Large intestine (tissue), 3 donors: ENCODE measurements at regions not wholly inside any gene's neighbourhood (a gene's known extent, or its start where the extent isn't known, plus 50 kb on each side); places are given as distances from the start of the nearest gene placed in this dataset.
A peak's percentile ranks its signal among the peaks of the same experiment; 100 is the strongest.

Source experiments
- DNase-seq, 2 donors: peaks; one replicate each; pipeline versions ENCODE4 v3.0.0 to v3.0.0-alpha.2; 2013
- H3K27ac ChIP-seq: one replicate; pipeline ENCODE4 v1.5.1; 2013; ENCODE audit warnings: low read length
- H3K27me3 ChIP-seq: 2 replicates; pipeline ENCODE4 v1.6.1; 2013; ENCODE audit warnings: low read length; ENCODE audit not compliant: control insufficient read depth, insufficient read depth
- H3K36me3 ChIP-seq: 2 replicates; pipeline ENCODE4 v1.6.1; 2013; ENCODE audit warnings: low read length; ENCODE audit not compliant: control insufficient read depth, insufficient read depth
- H3K4me1 ChIP-seq: one replicate; pipeline ENCODE4 v1.6.1; 2013; ENCODE audit warnings: low read length; ENCODE audit not compliant: control insufficient read depth, insufficient read depth
- H3K4me3 ChIP-seq: one replicate; pipeline ENCODE4 v1.5.1; 2013; ENCODE audit warnings: low read length
- H3K9me3 ChIP-seq: one replicate; pipeline ENCODE4 v1.6.1; 2013; ENCODE audit warnings: mild to moderate bottlenecking, low read depth, low read length, moderate library complexity; ENCODE audit not compliant: control insufficient read depth
- WGBS: methylation state at CpG from one replicate; pipeline ENCODE4 v1.1.5; 2013; ENCODE audit warnings: low lambda C conversion rate; ENCODE audit not compliant: insufficient coverage; 5-methylcytosine and 5-hydroxymethylcytosine counted together

DNA sequence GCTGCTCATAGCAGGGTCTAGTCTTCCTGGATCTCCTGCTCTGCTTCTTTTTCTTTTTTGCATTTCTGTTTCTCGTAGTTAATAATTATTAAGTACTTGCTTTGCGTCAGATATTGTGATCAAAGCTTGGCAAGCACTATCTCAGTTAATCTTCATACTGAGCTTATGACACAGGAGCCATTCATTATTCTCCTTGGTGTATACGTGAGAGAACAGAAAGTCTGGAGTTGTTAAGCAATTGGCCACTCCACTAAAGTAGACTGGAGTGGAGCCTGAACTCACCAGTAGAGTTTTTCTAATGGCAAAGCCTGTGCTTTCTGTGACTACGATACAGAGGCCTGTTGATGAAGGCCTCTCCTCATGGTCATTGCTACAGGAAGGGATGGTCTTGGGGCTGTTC is 285.9 kb downstream of the RFC3 start:
- H3K27me3 ChIP-seq, result no peaks in the 10 kb centered on the region
- H3K4me1 ChIP-seq, result no peaks in the 10 kb centered on the region
- WGBS, result no CpG with 5 or more reads among the region's 4 CpGs
- H3K27ac ChIP-seq, result no peak overlapping the region
- no peak for DNase-seq
- no peak overlapping the region for H3K4me3 ChIP-seq
- no peaks in the 10 kb centered on the region for H3K9me3 ChIP-seq
- H3K36me3 ChIP-seq, result no peaks in the 10 kb centered on the region

DNA sequence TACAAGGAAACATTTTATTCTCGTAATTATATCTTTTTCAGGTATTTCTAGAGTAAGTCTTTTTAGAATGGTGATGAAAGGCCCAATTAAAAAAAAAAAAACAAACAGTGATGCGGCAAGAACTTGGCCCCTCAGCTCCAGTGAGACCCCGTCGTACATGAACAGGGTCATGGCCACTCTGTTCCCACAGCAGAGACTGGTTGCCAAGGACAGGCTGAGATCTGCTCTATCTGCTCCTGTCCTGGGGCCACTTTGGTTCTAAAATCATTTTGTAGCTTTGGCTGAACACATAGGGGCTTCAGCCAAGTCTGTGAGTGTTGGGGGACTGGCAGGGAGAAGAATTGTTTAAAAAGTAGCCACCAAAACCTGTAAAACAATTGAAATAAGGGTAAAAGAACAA is 286.9 kb downstream of the RFC3 start:
- 88% methylated on average over 1 of the region's 4 CpGs for WGBS
- no peaks in the 10 kb centered on the region for H3K36me3 ChIP-seq
- peaks cover 2% of the 10 kb centered on the region for H3K9me3 ChIP-seq
- no peaks in the 10 kb centered on the region for H3K4me1 ChIP-seq
- no peak overlapping the region for H3K4me3 ChIP-seq
- no peak overlapping the region for H3K27ac ChIP-seq
- H3K27me3 ChIP-seq, result no peaks in the 10 kb centered on the region
- no peak for DNase-seq

DNA sequence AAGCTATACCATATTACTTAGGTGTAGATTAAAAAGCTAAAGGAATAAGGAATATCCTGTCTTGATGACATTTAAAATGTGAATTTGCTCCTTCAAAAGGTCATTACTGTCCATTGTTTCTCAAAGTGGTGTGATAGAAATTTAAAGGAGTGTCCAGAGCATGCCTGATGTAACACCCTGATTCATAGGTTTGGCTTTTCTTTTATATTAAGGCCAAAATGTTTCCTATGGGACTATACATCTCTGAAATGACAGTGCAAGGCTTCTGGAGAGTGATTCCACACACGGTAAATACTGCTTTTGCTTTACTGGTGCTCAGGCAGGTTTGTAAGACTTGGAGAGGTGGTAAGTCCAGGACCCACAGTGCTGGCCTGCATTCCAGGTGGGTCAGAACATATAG is 289.9 kb downstream of the RFC3 start:
- H3K9me3 ChIP-seq, result peaks cover 2% of the 10 kb centered on the region
- no peak overlapping the region for H3K27ac ChIP-seq
- H3K36me3 ChIP-seq, result no peaks in the 10 kb centered on the region
- H3K27me3 ChIP-seq, result no peaks in the 10 kb centered on the region
- no peaks in the 10 kb centered on the region for H3K4me1 ChIP-seq
- WGBS, result no CpG with 5 or more reads among the region's 1 CpG
- no peak overlapping the region for H3K4me3 ChIP-seq
- no peak for DNase-seq

DNA sequence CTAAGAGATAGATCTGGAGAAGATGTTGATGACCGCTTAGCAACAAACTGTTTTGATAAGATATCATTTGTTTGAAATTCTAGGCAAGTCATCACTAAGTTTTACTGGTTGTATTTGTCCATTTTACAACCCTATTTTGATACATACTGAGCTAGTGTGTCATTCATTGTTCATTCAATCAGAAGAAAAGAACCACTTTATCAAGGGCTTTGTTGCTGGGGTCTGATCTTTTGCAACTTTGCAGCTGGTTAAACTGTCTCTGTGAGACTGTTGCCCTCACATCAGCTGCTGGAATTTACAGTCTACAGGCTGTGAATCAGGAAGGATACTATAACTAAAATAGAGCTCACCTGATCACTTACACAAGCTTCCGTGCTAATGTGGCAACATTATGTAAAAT is 290.5 kb downstream of the RFC3 start:
- DNase-seq, result no peak
- no peak overlapping the region for H3K27ac ChIP-seq
- H3K4me3 ChIP-seq, result no peak overlapping the region
- no peaks in the 10 kb centered on the region for H3K4me1 ChIP-seq
- 88% methylated on average over 1 of the region's 2 CpGs for WGBS
- no peaks in the 10 kb centered on the region for H3K27me3 ChIP-seq
- no peaks in the 10 kb centered on the region for H3K36me3 ChIP-seq
- peaks cover 2% of the 10 kb centered on the region for H3K9me3 ChIP-seq

- H3K4me1 ChIP-seq, result no peaks in the 10 kb centered on the region
- no peaks in the 10 kb centered on the region for H3K36me3 ChIP-seq
- no peaks in the 10 kb centered on the region for H3K27me3 ChIP-seq
- no peak overlapping the region for H3K27ac ChIP-seq
- no CpG with 5 or more reads among the region's 3 CpGs for WGBS
- no peaks in the 10 kb centered on the region for H3K9me3 ChIP-seq
- no peak for DNase-seq
- no peak overlapping the region for H3K4me3 ChIP-seq
These were observed 296.6 kb downstream of the RFC3 start for GRCh38 chr13:34114581-34114980.

DNA sequence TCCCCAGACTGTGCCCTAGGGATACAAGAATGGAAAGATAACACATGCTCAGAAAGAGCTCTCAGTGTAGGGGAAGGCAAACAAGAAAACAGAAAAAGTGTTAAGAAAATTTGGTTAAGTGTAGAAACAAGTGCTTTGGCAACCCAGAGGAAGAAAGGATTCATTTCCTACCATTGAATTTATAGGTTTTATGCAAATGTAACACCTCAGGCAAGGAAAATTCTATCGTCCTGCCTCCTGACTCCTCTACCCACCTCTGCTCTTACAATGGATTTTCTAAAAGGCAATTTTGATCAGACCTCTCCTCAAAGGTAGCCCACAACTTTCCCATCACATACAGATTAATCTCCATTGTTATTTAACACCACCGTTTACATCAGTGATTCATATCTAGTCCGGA is 298.7 kb downstream of the RFC3 start:
- WGBS, result no CpG with 5 or more reads among the region's 3 CpGs
- H3K9me3 ChIP-seq, result no peaks in the 10 kb centered on the region
- H3K36me3 ChIP-seq, result no peaks in the 10 kb centered on the region
- DNase-seq, result no peak
- H3K27ac ChIP-seq, result no peak overlapping the region
- H3K4me3 ChIP-seq, result no peak overlapping the region
- no peaks in the 10 kb centered on the region for H3K4me1 ChIP-seq
- H3K27me3 ChIP-seq, result no peaks in the 10 kb centered on the region

DNA sequence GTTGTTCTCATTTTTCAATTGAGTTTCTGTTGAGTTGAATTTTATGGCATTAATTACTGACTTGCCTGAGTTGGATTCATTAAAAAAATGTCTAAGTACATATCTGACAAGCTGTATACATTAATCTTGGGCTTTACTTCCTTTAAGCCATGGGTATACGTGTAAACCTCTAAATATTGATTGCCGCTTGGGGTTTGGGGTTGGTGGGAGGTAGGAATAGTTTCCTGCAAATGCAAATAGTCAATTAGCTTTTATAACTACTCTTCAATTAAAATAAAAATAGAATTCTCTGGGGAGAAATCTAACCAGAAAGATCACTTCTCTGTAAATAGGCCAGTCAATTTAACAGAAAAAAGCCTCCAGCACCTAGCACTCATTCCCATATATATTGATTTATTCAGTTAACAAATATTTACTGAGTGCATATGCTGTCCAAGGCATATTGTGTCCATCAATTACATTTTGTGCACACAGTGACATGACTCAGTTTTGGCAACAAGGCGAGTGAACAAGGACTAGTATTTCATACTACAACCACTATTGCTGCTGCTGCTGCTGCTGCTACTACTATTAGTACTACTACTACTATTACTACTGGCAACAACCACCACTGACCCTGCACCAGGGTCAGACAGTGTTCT is 306.8 kb downstream of the RFC3 start:
- H3K27ac ChIP-seq, result no peak overlapping the region
- H3K4me3 ChIP-seq, result no peak overlapping the region
- no peaks in the 10 kb centered on the region for H3K27me3 ChIP-seq
- no peaks in the 10 kb centered on the region for H3K36me3 ChIP-seq
- no CpG with 5 or more reads among the region's 3 CpGs for WGBS
- peaks cover 4% of the 10 kb centered on the region for H3K4me1 ChIP-seq
- H3K9me3 ChIP-seq, result no peaks in the 10 kb centered on the region
- peak in 1 of 2 donors; percentile 11 for DNase-seq

DNA sequence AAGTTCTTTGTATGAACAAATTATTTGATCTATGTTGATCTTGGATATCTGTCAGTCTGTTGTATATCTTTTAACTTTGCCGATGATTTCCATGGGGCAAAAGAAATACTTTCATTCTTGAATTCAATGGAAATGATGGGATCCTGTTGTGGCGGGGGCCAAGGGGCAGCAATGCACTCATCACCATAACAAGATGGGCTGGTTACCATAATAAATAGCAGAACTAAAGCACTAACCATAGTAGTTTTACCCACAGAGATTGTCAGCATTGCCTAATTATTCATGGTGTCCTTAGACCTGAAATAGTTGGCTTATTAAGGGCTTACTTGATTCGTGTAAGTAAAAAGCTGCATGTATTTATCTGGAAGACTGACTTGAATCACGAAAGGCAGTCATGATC is 309.6 kb downstream of the RFC3 start:
- DNase-seq, result no peak
- H3K27me3 ChIP-seq, result no peaks in the 10 kb centered on the region
- WGBS, result no CpG with 5 or more reads among the region's 4 CpGs
- H3K4me1 ChIP-seq, result peaks cover 4% of the 10 kb centered on the region
- no peak overlapping the region for H3K4me3 ChIP-seq
- no peak overlapping the region for H3K27ac ChIP-seq
- no peaks in the 10 kb centered on the region for H3K36me3 ChIP-seq
- H3K9me3 ChIP-seq, result no peaks in the 10 kb centered on the region

GRCh38 chr13:34128661-34129060 is 310.7 kb downstream of the RFC3 start:
- Histone ChIP-seq H3K4me1 (peaks cover 4% of the 10 kb centered on the region), H3K9me3 (no peaks in the 10 kb centered on the region), H3K36me3 (no peaks in the 10 kb centered on the region), H3K27ac (no peak overlapping the region), H3K27me3 (no peaks in the 10 kb centered on the region), H3K4me3 (no peak overlapping the region)
- no peak for DNase-seq
- WGBS, result 100% methylated on average over 1 of the region's 3 CpGs

DNA sequence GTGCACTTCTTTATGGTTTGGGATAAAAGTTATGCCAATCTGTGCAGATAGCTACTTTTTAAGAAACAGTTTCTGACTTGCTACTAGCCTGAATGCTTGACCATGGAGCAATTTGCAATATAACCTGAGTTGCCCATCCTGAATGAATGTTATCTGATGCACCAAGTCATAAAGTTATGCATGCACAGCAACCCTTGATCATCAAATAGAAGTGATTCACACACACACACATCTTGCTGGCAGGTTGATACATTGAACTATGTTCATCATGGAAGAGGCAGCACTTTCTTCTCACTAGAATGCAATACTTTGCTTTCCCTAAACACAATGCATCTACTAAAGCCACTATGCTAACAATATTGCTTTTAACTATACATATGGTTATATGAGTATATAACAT is 311.5 kb downstream of the RFC3 start:
- Histone ChIP-seq H3K9me3 (no peaks in the 10 kb centered on the region), H3K4me3 (no peak overlapping the region), H3K4me1 (peaks cover 4% of the 10 kb centered on the region), H3K27ac (no peak overlapping the region), H3K36me3 (no peaks in the 10 kb centered on the region), H3K27me3 (no peaks in the 10 kb centered on the region)
- peak; percentile 53 to 75 for DNase-seq

- Histone ChIP-seq H3K4me3 (no peak overlapping the region), H3K36me3 (no peaks in the 10 kb centered on the region), H3K27me3 (no peaks in the 10 kb centered on the region), H3K27ac (no peak overlapping the region), H3K4me1 (no peaks in the 10 kb centered on the region), H3K9me3 (no peaks in the 10 kb centered on the region)
- WGBS, result no CpG with 5 or more reads among the region's 2 CpGs
- no peak for DNase-seq
These were observed 319.3 kb downstream of the RFC3 start for GRCh38 chr13:34137200-34137599.
